ENCODE measurements at regions not wholly inside any gene's neighbourhood (a gene's known extent, or its start where the extent isn't known, plus 50 kb on each side); places are given as distances from the start of the nearest gene placed in this dataset.

- DNase-seq (ENCODE audit: low spot score) = no peak
These were observed 507.1 kb downstream of the TMEM182 start for GRCh38 chr2:103268841-103269498.

DNA sequence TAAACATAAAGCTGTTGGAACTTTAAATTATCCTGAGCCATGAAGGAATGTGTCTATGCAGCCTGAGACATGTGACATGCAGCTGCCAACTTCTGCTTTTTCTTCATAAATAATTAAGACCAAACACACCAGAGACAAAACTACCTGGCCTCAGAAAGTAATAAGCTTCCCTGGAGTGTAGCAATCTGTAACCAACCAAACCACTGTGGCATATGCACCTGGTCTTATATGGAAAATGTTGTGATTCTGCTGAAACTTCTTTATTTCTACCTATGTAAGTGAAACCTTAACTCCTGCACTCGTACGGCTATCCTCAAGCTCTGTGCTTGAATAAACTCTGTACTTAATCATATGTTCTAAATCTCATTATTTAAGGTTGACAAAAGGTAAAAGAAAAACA lies 515.0 kb downstream of the TMEM182 start:
- DNase-seq (ENCODE audit: low spot score) = no peak

- DNase-seq (ENCODE audit: low spot score) = no peak
These were observed 522.9 kb downstream of the TMEM182 start for GRCh38 chr2:103284750-103285149.

DNA sequence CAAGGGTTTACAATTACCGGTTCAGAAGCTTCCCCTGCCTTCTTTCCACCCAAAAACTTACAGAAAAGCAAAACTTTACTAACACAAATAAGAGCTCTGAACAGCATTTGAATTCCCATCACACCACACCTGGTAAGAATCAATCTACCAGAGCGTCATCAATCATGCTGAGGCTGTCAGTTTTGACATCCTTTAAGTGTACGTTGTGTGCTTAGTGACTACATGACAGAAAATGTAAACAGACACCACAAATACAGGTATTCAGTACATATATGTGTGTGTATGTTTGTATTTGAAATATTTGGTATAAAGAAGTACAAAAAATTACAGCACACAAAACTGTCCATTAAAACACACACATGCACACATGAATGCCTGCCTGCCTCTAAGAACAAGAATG lies 523.5 kb downstream of the TMEM182 start:
- DNase-seq (ENCODE audit: low spot score) = no peak

- DNase-seq (ENCODE audit: low spot score) = no peak
These were observed 525.9 kb downstream of the TMEM182 start for GRCh38 chr2:103287746-103288145.

DNA sequence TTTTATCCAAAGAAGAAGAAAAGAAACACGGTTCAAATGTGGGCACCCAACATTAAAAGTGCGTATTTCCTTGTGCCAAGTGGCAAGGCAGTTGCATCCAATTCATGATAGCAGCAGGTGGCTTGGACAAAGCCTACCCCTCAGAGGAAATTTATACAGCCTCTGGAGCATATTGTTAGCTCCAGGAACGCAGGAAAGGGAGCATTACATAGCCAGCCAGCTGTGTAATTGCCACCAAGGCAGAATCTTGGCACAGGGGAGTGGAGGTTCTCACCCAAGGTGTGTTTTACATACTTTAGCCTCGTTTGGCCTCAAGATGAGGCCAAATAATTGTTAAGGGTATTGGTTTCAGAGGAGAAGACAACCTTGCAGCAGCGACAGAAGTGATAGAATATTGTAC lies 526.9 kb downstream of the TMEM182 start:
- DNase-seq (ENCODE audit: low spot score) = no peak

GRCh38 chr2:103289105-103289725 lies 527.4 kb downstream of the TMEM182 start:
- no peak for DNase-seq (ENCODE audit: low spot score)

DNA sequence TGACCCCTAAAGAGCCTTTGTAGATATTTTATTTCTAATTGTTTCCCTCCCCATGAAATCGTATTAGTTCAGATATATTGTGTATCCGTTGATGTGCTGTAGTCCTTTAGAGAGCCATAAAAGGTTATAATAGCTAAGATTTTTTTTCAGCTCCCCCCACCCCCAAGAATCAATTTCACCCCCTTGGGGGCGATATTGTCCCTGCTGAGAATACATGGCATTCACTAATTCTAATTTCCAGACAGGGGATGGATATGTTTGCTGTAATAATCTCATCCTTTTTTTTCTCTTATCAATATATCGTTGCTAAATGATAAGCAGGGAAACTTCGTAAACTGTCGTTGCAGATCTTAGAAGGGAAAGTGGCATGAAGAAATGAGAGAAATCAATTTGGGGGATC lies 530.7 kb downstream of the TMEM182 start:
- DNase-seq (ENCODE audit: low spot score) = no peak

DNA sequence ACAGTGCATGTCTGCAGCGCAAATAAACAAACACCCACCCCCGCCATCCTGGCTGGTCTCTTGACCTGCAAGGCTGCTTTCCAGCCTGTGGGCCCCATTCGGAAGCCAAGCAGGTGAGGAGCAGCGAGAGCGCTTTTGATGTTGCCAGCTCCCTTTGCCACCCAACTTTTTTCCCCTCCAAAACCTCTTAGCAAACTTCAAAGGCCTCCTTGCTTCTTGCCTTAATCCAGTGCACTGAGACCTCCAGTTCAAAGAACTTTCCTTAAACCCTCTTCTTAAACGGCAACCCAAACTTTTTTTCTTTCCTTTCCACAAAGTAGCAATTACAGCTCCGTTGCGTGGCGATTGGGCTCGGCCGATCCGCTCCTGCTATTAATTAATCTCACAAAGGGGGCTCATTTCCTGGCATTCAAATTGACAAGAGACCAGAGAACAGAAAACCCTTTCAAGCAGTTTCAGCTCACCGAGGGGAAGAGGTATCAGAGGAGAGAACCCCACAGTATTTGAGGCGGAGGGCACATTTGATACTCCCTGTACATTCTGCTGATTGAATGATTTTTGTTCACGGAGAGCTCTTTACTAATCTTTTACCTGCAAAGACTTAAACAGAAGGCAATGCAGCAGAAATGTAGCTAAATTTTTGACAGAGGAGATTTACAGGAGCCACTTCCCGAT lies 531.4 kb downstream of the TMEM182 start:
- no peak for DNase-seq (ENCODE audit: low spot score)

GRCh38 chr2:103293742-103294077 lies 531.9 kb downstream of the TMEM182 start:
- no peak for DNase-seq (ENCODE audit: low spot score)

DNA sequence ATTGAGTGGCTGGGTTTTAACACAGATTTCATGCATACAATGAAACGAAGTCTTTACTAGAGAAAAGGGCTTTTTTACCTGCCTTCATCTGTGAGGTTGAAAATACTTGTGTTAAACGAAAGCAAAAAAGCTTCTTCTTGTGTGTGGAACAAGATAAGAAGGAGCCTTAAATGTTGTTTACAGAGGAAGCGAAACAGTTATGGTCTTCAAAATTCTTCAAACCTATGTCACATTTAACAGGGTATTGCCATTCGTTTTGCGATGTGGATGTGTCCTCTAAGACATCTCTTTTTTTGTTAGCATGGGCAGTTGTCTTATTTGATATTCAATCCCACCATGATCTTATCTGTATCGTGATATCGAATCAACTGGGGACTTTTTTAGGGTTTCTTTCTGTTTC lies 532.6 kb downstream of the TMEM182 start:
- DNase-seq (ENCODE audit: low spot score) = no peak

- DNase-seq (ENCODE audit: low spot score) = no peak
These were observed 533.8 kb downstream of the TMEM182 start for GRCh38 chr2:103295591-103295990.

- no peak for DNase-seq (ENCODE audit: low spot score)
These were observed 562.8 kb downstream of the TMEM182 start for GRCh38 chr2:103324671-103325070.

DNA sequence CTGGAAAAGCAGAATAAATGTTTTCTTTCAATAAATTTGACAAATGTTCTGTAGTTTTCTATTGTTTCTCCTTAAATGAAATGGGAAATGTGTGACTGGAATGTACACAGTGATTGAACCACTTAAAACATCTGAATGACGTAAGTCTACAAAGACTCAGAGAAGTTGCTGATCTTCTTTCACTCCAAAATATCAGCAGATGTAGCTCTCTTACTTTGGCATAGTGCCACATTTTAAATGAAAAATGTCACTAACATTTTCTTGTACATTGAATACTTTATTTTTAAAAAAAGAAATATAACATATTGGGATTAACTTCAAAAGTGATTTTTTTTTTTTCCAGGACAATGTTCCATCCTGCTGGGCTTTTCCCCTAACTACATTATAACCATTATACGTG lies 565.6 kb downstream of the TMEM182 start:
- DNase-seq (ENCODE audit: low spot score) = no peak

DNA sequence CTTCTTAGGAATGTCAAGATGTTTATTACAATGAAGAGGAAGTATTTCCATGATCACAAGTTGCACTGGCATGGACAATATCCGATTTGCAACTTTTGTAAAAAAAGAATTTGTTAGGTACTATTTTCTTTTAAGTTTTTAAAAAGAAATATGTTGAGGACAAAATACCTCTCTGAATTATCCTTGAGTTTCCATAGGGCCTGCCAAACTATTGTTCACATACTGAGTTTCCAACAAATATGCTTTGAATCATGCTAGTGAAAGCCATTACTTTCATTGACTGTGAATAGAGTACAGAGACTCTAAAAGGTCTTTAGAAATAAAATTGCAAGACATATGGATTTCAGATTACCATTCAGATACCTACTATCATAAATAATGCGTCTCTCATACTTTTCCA lies 566.1 kb downstream of the TMEM182 start:
- DNase-seq (ENCODE audit: low spot score) = no peak

DNA sequence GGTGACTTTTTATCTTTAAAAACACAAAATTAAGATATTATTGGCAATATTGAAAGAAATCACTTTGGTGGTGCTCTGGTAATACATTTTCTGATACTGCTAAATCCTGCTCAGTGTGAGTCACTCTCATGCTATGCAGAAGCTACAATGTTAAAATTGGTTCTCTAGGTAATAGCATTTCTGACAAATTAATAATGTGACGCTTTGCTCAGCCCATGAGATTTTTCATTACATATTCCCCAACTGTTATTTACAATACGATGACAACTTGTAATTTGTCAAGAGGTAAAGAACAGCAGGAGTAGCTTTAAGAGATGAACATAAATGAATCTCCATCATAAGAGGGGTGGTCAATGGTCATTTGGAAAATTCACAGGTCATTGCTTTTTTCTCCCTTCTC lies 573.6 kb downstream of the TMEM182 start:
- no peak for DNase-seq (ENCODE audit: low spot score)

DNA sequence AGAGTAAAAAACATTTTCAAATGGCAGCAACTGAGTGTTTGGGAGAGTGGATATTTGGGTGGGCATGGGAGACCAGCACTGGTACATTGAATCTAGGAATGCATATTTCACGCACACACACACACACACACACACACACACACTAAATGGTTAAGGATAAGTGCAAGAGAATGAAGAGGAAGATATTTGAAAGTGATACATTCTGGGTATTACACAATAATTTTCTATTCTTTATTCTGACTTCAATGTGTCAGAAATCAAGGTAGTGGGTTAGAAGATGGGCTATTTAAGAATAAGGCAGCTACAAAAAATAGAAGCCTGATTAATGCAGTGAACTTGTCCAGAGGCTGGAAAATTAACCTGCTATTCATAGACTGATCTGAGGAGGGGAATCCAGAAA lies 577.0 kb downstream of the TMEM182 start:
- no peak for DNase-seq (ENCODE audit: low spot score)

DNA sequence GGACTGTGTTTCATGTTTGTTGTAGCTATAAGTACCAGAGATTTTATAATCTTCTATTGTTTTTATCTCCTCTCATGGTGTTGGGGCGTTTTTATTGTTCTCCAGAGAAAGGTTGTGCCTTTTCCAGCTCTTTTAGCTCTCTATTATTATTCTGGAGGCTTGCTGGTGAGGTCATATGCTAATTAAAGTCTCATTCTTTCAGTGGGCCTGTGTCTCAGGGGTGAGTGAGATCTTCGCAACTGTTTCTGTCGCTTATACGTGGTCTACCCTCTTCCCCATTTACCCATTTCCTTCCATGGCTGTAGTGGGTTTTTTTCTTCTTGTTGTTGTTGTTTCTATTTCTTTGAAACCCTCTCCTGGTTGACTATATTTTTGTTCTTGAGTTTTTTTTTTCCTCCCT lies 584.9 kb downstream of the TMEM182 start:
- DNase-seq (ENCODE audit: low spot score) = no peak

- no peak for DNase-seq (ENCODE audit: low spot score)
These were observed 591.9 kb downstream of the TMEM182 start for GRCh38 chr2:103353774-103354173.

DNA sequence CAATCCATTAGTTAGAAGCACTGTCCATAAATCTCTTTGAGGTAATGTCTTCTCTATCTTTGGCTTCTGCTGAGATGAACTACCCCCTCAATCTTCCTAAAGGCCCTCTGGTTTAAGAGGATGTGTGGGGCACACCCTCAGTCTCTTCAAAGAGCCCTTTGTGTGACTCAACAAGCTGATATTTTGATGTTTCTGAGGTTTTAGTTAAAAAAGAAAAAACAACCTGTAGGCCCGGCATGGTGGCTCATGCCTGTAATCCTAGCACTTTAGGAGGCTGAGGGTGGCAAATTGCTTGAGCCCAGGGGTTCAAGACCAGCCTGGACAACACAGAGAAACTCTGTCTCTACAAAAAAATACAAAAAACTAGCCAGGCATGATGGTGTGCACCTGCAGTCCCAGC lies 593.5 kb downstream of the TMEM182 start:
- DNase-seq (ENCODE audit: low spot score) = no peak

DNA sequence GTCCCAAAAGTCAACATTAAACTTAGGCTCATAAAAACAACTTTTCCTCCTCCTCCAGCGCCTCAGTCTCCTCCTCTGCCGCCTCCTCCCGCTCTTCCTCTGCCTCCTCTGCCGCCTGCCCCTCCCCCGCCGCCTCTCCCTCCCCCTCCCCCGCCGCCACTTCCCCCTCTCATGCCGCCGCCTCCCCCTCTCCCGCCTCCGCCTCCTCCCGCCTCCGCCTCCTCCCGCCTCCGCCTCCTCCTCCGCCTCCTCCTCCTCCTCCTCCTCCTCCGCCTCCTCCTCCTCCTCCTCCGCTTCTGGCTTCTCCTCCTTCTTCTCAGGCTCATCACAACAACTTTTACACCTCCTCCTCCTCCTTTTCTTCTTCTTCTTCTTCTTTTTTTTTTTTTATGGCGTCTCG lies 599.9 kb downstream of the TMEM182 start:
- DNase-seq (ENCODE audit: low spot score) = no peak

- DNase-seq (ENCODE audit: low spot score) = no peak
These were observed 601.8 kb downstream of the TMEM182 start for GRCh38 chr2:103363639-103364038.

DNA sequence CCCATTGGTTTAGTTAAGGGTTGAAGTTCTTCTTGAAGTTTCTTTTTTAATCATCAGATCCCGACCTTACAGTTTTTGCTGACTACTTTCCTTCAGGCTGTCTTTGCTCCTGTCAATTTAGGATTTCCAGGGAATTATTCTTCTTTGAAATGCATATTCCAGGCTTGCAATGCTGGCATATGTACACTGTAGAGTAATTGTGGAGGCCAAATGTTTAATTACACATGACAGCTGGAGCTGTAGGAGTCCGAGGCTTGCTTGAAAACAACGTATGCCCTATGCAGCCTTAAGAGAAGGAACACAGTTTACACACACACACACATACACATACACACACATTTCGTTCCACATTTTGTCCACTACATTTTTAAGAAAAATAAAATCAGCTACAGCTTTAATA lies 602.3 kb downstream of the TMEM182 start:
- DNase-seq (ENCODE audit: low spot score) = no peak

DNA sequence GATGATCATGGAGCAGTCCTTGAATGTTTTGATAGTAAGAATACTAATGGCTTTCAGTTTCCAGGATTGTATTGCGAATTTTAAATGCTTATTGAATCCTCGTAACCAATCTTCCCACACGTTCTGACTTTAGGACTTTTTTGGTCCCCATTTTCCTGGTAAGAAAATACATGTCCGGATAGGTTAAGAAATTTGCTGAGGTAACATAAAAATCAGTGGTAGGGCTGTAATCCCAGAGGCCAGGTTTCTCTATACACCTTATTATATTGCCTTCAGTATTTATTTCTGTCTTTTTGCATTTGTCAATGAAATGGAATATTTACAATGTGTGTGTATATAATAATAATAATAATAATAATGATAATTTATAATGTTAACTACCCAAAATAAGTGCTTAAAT lies 603.2 kb downstream of the TMEM182 start:
- no peak for DNase-seq (ENCODE audit: low spot score)

Data from ureter (tissue), 1 donor.